ENCODE measurements at regions not wholly inside any gene's neighbourhood (a gene's known extent, or its start where the extent isn't known, plus 50 kb on each side); places are given as distances from the start of the nearest gene placed in this dataset.

- intact Hi-C loops (cut with micrococcal nuclease) = no loop called here
Measured at GRCh38 chr3:30458376-30459171, 147.8 kb upstream of the TGFBR2 start.

More at GRCh38 chr3:30458376-30459171, 147.8 kb upstream of the TGFBR2 start:
- Histone ChIP-seq H2BK20ac (ENCODE audit: low read depth, low read length) (no peak overlapping the region), H2BK5ac (ENCODE audit: low read depth, low read length, poor library complexity, severe bottlenecking) (no peak overlapping the region), H4K5ac (ENCODE audit: low read depth, low read length) (no peak overlapping the region), H3K4me3 (ENCODE audit: insufficient read depth, low read depth, low read length) (no peak overlapping the region), H3K9ac (ENCODE audit: low read depth, low read length) (no peak overlapping the region), H4K20me1 (ENCODE audit: insufficient read depth, low read length) (no peaks in the 10 kb centered on the region), H3K18ac (ENCODE audit: low read depth, low read length) (no peak overlapping the region), H3K56ac (ENCODE audit: extremely low read depth, insufficient read depth, low read length) (no peak overlapping the region), H3K27ac (ENCODE audit: insufficient read depth, low read length) (no peak overlapping the region), H4K8ac (ENCODE audit: low read depth in 2 of 2, low read length in 2 of 2) (no peak overlapping the region), H3K14ac (replicated peaks; ENCODE audit: low read depth, low read length) (no peak overlapping the region), H3K79me1 (ENCODE audit: low read depth in 1 of 2, low read length in 2 of 2) (no peaks in the 10 kb centered on the region), H3K4me2 (ENCODE audit: low read depth, low read length) (no peak overlapping the region), H2AK9ac (replicated peaks; ENCODE audit: low read depth, low read length, poor library complexity) (no peak overlapping the region), H3K36me3 (ENCODE audit: control insufficient read depth, insufficient read depth, low read length) (no peaks in the 10 kb centered on the region), H2AFZ (replicated peaks; ENCODE audit: low read length, poor library complexity) (no peak overlapping the region), H3K4me1 (ENCODE audit: control insufficient read depth, insufficient read depth, low read length) (peaks cover 3% of the 10 kb centered on the region), H3K4ac (ENCODE audit: low read depth, low read length) (no peak overlapping the region), H3K9me1 (ENCODE audit: insufficient read depth, low read length) (no peaks in the 10 kb centered on the region), H3K23ac (ENCODE audit: low read depth, low read length) (no peak overlapping the region), H2AK5ac (ENCODE audit: low read depth, low read length) (no peak overlapping the region), H4K91ac (ENCODE audit: insufficient read depth, low read depth, low read length) (no peak overlapping the region), H2BK15ac (ENCODE audit: low read depth, low read length) (no peak overlapping the region), H3K27me3 (ENCODE audit: control insufficient read depth, insufficient read depth, low read length) (no peaks in the 10 kb centered on the region), H3K9me3 (ENCODE audit: control insufficient read depth, insufficient read depth, low read length) (no peaks in the 10 kb centered on the region), H2BK120ac (ENCODE audit: low read depth, low read length) (no peak overlapping the region)
- WGBS, 2 experiments (ENCODE audit: extremely low coverage in 2 of 2, insufficient read length in 1 of 2) = no CpG with 5 or more reads among the region's 1 CpG
- BruUV-seq (replicated peaks) = no TSS peak
- ChIA-PET POLR2A (ENCODE audit: unreplicated experiment) (no interaction called here), CTCF (no interaction called here)
- in situ Hi-C loops (cut with MboI; ENCODE audit: low sequenced_read_pairs) = no loop called here
- dilution Hi-C loops (cut with HindIII; ENCODE audit: low sequenced_read_pairs, unreplicated experiment) = no loop called here
- ATAC-seq (ENCODE audit: low read depth) (no peak), DNase-seq (no peak)
- TF ChIP-seq USF2 (IDR thresholded peaks at IDR 0.05; ENCODE audit: low read depth, low read length) (no peak), CTCF (conservative IDR thresholded peaks at IDR 0.05; ENCODE audit: low read depth, low read length) (no peak), SMC3 (IDR thresholded peaks at IDR 0.05; ENCODE audit: low read depth, low read length) (no peak), RCOR1 (IDR thresholded peaks at IDR 0.05; ENCODE audit: insufficient replicate concordance, low read length) (no peak), POLR2A (IDR thresholded peaks at IDR 0.05; ENCODE audit: low read depth, low read length) (no peak), MAFK (IDR thresholded peaks at IDR 0.05; ENCODE audit: low read depth, low read length) (no peak)

Measured in IMR-90 (cell line).